HG03095 (cell line): ENCODE measurements at regions not wholly inside any gene's neighbourhood (a gene's known extent, or its start where the extent isn't known, plus 50 kb on each side); places are given as distances from the start of the nearest gene placed in this dataset.

Source experiments
- ATAC-seq: cut with Tn5 transposase; IDR thresholded peaks from one replicate; pipeline ENCODE4 v1.9.1; 2021; ENCODE audit warnings: moderate library complexity; ENCODE audit not compliant: unreplicated experiment

DNA sequence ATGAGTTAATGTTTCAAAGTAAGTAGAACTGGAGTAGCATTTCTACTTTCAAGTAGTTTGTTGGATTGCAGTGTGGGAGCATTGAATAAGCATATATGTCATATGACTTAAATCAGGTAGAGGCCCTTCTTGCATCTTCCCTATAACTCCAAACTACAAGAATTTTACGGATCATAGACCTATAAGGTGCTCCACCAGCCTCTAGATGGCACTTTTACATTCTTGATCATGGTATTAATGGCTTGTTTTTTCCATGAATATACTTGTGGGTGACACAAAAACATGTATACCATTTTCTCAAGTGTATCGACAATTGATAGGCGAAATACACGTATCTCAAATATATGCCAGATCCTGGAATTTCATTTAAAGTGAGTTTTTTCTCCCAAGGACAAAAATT lies 311.1 kb downstream of the ZPLD1 start:
- ATAC-seq: no peak

DNA sequence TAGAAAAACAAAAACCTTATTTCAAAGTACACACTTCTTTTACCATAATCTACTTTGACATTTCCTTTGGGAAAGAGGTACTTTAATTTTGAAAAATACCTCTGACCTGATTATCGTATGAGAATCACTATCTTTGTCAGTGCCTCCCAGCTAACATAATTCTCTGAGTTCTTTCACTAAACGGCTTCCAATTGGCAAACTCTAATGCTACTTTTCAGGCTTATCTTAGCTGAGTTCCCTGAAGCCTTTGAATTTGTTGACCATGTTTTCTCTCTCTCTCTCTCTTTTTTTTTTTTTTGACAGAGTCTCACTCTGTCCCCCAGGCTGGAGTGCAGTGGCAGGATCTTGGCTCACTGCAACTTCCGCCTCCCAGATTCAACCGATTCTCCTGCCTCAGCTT lies 312.8 kb downstream of the ZPLD1 start:
- no peak for ATAC-seq

DNA sequence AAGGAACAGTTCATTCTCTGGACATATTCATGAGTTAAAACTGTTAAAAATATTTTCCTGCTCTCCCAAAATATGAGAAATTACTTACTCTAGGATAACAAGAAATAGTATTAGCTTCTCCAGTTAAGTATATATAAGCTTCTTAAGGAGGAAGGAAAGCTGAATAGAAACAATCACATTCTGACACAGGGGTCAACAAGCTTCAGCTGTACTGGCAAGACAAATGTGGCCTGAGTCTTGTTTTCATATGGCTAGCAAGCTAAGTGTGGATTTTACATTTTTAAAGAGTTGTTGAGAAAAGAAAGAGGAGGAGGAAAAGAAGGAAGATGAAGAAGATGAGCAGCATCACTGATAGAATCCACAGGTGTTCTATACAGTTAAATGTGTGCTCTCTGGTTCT lies 313.8 kb downstream of the ZPLD1 start:
- no peak for ATAC-seq

GRCh38 chr3:102750322-102750721 lies 315.5 kb downstream of the ZPLD1 start:
- no peak for ATAC-seq

- ATAC-seq: no peak
Observed at GRCh38 chr3:102753901-102754300, 319.1 kb downstream of the ZPLD1 start.

DNA sequence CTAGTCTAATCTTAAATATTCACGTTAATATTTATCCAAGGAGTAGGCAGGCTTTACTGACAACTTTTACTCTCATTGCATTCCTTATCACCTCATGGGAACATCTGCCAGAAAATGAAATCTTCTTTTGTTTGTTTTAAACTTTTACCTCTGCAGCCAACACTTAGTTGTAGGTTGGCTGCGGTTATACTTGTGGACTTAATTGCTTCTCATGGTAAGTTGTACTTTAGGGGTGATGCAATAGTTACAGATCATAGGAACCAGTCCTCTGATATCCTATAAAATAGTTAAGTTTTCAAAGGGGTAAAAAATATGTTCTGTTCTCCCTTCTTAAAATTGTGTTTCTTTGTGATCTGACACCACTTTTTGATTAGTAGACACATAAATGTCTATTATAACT lies 321.9 kb downstream of the ZPLD1 start:
- no peak for ATAC-seq

- ATAC-seq: no peak
Observed at GRCh38 chr3:102757950-102758349, 323.1 kb downstream of the ZPLD1 start.

DNA sequence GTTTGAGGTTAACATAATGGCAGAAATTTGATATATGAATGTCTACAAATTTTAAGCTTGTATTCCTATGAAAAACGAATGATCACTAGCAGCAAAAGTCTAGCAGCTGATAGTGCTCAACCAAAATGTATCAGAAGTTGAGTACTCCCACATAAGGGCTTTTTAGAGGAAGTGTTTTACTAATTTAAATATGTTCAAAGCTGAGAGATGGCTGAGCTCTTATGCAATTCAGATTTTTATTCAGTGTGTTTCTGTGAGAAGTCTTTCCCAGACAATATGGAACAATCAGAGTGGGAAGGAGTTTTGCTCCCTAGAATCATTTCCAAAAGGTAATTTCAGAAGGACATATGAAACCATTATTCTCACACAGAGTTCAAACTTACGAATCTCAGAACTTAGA lies 327.0 kb downstream of the ZPLD1 start:
- no peak for ATAC-seq

- no peak for ATAC-seq
Observed at GRCh38 chr3:102790747-102791325, 356.0 kb downstream of the ZPLD1 start.

- ATAC-seq: no peak
Observed at GRCh38 chr3:102791641-102792589, 357.1 kb downstream of the ZPLD1 start.

DNA sequence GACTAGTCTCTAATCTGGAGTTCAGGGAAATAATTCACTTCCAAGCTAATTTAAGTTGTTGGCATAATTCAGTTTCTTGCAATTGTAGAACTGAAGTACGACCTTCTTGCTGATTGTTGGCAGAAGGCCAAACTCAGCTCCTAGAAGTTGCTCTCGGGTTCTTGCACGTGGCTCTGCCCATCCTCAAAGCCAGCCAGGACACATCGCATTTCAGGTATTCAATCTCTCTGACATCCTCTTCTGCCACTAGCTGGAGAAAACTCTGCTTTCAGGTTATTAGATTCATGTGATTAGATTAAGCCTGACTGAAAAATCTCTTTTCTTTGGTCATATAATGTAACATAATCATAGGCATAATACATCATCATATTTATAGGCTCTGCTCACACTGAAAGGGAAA lies 362.0 kb downstream of the ZPLD1 start:
- ATAC-seq: no peak

GRCh38 chr3:102802819-102803420 lies 368.1 kb downstream of the ZPLD1 start:
- ATAC-seq: no peak

DNA sequence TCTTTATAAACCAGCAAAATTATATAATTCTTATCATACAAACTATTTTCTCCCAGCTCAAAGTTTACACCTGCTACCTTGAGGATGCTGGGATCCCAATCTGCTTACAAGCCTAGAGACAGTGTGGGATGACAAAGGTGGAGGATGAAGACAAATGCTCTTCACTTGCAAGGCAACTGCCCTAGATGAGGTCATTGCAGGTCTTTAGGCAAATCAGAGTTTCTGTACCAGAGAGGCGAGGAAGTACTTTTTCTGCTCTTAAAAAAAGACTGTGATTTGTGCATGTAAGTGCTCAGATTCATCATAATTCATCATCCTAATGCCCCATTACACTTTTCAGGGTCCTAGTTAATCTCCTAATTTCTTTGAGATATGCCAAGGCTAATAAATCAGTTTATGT lies 376.1 kb downstream of the ZPLD1 start:
- no peak for ATAC-seq

DNA sequence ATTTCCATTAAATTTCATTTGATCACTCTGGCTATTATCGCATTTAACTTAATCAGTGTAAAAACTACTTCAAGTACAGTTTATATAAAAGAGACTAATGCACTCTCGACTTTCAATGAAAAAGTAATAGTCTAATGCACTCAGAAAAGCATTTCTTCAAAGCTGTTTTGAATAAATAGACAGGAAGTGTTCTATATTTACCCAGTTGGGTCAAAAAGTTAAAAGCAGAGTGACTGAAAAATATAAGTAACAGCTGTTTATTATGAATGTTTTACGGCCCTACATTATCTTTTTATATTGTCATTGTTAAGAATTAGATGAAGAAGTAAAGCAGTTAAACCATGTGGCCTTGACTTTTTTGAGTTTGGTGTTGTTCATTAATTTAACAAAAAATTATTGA lies 391.8 kb downstream of the ZPLD1 start:
- ATAC-seq: no peak

GRCh38 chr3:102827386-102827785 lies 392.6 kb downstream of the ZPLD1 start:
- no peak for ATAC-seq

DNA sequence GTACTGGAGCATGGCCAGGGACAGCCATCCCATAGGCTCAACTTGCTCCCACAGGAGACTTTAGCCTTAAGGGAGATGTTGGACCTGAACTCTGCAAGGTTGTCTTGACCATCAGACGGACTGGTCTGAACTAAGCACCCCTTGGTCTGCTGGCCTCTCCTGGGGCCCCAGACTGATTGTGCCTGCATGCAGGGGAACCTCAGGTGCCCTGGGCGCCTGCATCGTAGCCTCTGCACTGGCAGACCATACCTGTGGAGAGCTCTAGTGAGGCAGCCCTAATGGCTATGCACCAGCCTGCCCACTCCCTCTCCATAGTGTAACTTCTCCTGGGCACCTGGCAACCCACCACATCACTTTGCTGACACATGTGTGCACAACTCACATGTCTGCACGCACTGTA lies 395.6 kb downstream of the ZPLD1 start:
- no peak for ATAC-seq

- no peak for ATAC-seq
Observed at GRCh38 chr3:102841866-102842265, 407.1 kb downstream of the ZPLD1 start.

DNA sequence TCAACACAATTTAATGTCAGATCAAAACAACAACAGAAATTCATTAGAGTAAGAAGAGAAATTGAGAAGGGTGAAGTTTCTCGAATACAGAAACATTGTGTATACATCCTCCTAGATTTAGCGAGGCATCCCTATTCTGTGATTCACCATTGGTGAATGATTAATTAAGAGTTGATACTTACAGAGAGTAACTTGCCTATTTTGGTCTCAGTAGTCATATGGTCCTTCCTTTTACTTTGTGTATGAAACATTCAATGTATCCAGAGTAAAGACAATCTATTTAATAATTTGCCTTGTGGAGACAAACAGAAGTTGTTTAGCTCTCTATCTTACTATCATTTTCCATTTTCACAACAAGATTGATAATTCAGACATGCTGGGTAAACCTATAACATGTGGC lies 432.0 kb downstream of the ZPLD1 start:
- no peak for ATAC-seq

DNA sequence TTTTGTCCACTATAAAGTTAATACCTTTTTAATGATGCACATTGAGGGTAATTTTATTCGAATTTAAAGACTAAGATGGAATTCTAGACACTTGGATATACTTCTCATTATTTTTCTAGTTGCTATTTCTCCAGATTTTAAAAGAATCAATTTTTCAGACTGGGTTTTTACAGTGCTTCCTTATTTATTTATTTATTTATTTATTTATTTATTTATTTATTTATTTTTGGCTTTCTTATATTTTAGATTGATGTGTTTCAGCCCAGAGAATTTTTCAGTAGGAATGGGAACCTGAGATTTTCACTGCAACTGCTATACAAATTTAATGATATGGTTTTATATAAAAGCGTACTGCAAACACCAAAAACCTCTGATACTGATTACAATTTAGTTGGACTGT lies 448.7 kb downstream of the ZPLD1 start:
- ATAC-seq: no peak

GRCh38 chr3:102885289-102885688 lies 450.5 kb downstream of the ZPLD1 start:
- no peak for ATAC-seq

DNA sequence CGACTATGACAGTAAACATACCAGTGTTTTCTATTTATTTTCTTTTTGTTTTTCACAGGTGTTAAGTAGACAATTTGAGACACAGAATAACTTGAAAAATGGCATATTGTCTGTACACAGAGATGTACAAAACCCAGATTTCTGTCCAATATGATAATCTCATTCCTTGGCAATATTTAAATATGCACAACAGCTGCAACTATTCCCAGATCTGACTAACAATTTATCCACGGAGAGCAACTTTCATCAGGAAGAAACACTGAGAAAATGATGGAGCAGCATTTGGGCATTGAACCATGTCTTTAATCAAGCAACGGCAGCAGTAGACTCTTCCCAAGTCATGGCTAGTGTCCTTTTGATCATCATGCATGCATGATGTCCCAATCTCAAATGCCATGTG lies 452.6 kb downstream of the ZPLD1 start:
- no peak for ATAC-seq
